Panc1 (cell line): ENCODE measurements at regions not wholly inside any gene's neighbourhood (a gene's known extent, or its start where the extent isn't known, plus 50 kb on each side); places are given as distances from the start of the nearest gene placed in this dataset.

Experiments
- CTCF ChIP-seq: fragments of 450-650 bp; IDR thresholded peaks from 2 replicates; pipeline ENCODE4 v1.5.1; 2017; ENCODE audit warnings: mild to moderate bottlenecking
- POLR2AphosphoS5 ChIP-seq: IDR thresholded peaks from 2 replicates; pipeline ENCODE4 v1.6.1; 2012; ENCODE audit warnings: mild to moderate bottlenecking, low read depth, low read length, moderate library complexity
- REST ChIP-seq, 2 experiments: IDR thresholded peaks; 2 replicates each; pipeline ENCODE4 v1.6.1; 2011 to 2012; ENCODE audit warnings: low read depth in 2 of 2, control low read depth in 1 of 2, low read length in 1 of 2, mild to moderate bottlenecking in 1 of 2, moderate library complexity in 1 of 2; ENCODE audit not compliant: insufficient read depth in 1 of 2
- SIN3A ChIP-seq: IDR thresholded peaks from 2 replicates; pipeline ENCODE4 v1.6.1; 2012; ENCODE audit warnings: low read depth, mild to moderate bottlenecking, low read length, moderate library complexity, borderline replicate concordance; ENCODE audit not compliant: insufficient read depth

- no peak for TF ChIP-seq POLR2AphosphoS5
- TF ChIP-seq CTCF, result no peak
- TF ChIP-seq SIN3A, result no peak
- TF ChIP-seq REST (IDR thresholded peaks at IDR 0.05; ENCODE audit: insufficient read depth in 1 of 2, low read depth in 2 of 2, low read length in 1 of 2), result no peak
Measured at GRCh38 chr14:89468566-89468965, 51.5 kb upstream of the FOXN3 start.
